ENCODE measurements at regions not wholly inside any gene's neighbourhood (a gene's known extent, or its start where the extent isn't known, plus 50 kb on each side); places are given as distances from the start of the nearest gene placed in this dataset.
"Not testable (repeated sequence)": the region's sequence is repeated elsewhere in the genome, so short reads cannot be mapped to it uniquely, and the experiment has no call there.

- H3K27ac ChIP-seq: no peak overlapping the region
- TF ChIP-seq CTCF (conservative IDR thresholded peaks at IDR 0.05): no peak
Observed at GRCh38 chr1:242828199-242828598, 303.7 kb upstream of the PLD5 start.

- TF ChIP-seq CTCF (conservative IDR thresholded peaks at IDR 0.05): no peak
Observed at GRCh38 chr1:242827538-242827937, 303.0 kb upstream of the PLD5 start.

GRCh38 chr1:242826701-242827336 is 302.3 kb upstream of the PLD5 start:
- no peak for TF ChIP-seq CTCF (conservative IDR thresholded peaks at IDR 0.05)

More at GRCh38 chr1:242827538-242827937, 303.0 kb upstream of the PLD5 start:
- H3K27ac ChIP-seq: no peak overlapping the region

GRCh38 chr1:242824435-242824834 is 299.9 kb upstream of the PLD5 start:
- no peak overlapping the region for H3K27ac ChIP-seq
- TF ChIP-seq CTCF (conservative IDR thresholded peaks at IDR 0.05): no peak

More at GRCh38 chr1:242826701-242827336, 302.3 kb upstream of the PLD5 start:
- H3K27ac ChIP-seq: no peak overlapping the region

GRCh38 chr1:242813490-242814091 is 289.1 kb upstream of the PLD5 start:
- TF ChIP-seq CTCF (conservative IDR thresholded peaks at IDR 0.05): no peak
- H3K27ac ChIP-seq: no peak overlapping the region

GRCh38 chr1:242811092-242811840 is 286.8 kb upstream of the PLD5 start:
- H3K27ac ChIP-seq: no peak overlapping the region
- TF ChIP-seq CTCF (conservative IDR thresholded peaks at IDR 0.05): no peak

GRCh38 chr1:242806324-242806723 is 281.8 kb upstream of the PLD5 start:
- H3K27ac ChIP-seq: no peak overlapping the region
- no peak for TF ChIP-seq CTCF (conservative IDR thresholded peaks at IDR 0.05)

GRCh38 chr1:242805360-242805759 is 280.9 kb upstream of the PLD5 start:
- not testable (repeated sequence) for H3K27ac ChIP-seq

Measured in VCaP (cell line).